ENCODE measurements at regions not wholly inside any gene's neighbourhood (a gene's known extent, or its start where the extent isn't known, plus 50 kb on each side); places are given as distances from the start of the nearest gene placed in this dataset.

- TF ChIP-seq POLR2AphosphoS5 (IDR thresholded peaks at IDR 0.05; ENCODE audit: borderline replicate concordance, low read depth, low read length) (no peak), EZH2 (IDR thresholded peaks at IDR 0.05) (no peak), FOXP2 (optimal IDR thresholded peaks at IDR 0.05; ENCODE audit: control extremely low read depth, extremely low read length, insufficient read depth) (no peak)
Measured at GRCh38 chr10:78770167-78771090, 298.3 kb upstream of the ZMIZ1 start.

Data from SK-N-MC (cell line).